Heart left ventricle (tissue), 13 donors: ENCODE measurements at regions not wholly inside any gene's neighbourhood (a gene's known extent, or its start where the extent isn't known, plus 50 kb on each side); places are given as distances from the start of the nearest gene placed in this dataset.

Experiments used
- CTCF ChIP-seq, 12 donors: fragments of 200-600 bp; sonication (generic) in 4 of 12; IDR thresholded peaks; one replicate each; pipeline versions ENCODE4 v1.5.0 to v1.8.0; 2018 to 2022; ENCODE audit warnings: antibody characterized with exemption in 12 of 12, mild to moderate bottlenecking in 5 of 12
- POLR2A ChIP-seq, 2 donors: fragments of 450-650 bp; IDR thresholded peaks; one replicate each; pipeline ENCODE4 v1.6.1; 2017; ENCODE audit warnings: antibody characterized with exemption in 2 of 2, mild to moderate bottlenecking in 2 of 2, moderate library complexity in 2 of 2
- donor health status: ischemic (EF 13 %, LVEDD 7.1; RV severe dilation, severe dysfunction).
- donor health status: DM: no; HTN: yes; CAD: no.
- donor health status: DM: no; HTN: no; CAD: no.
- donor health status: ischemic (EF 25% LVEDD 6.9; RV normal size, moderate dysfunction).
- donor health status: ischemic (EF 25% LVEDD 5.7; RV mildly dilated, moderate dysfunction).
- donor health status: ischemic (EF 35%, LVEDD 5.7; RV mildly dilated, moderate dysfunction).
- donor health status: nonischemic (EF 11% LVEDD 7.7; RV severe dilation, severe dysfunction).
- donor health status: DM: yes; HTN: yes; CAD: no.
- donor health status: PGD.
- donor health status: ischemic (EF 29% LVEDD 5.4; RV normal size, mild dysfunction).
- donor health status: nonischemic (EF 23%, LVEDD 6.1; RV moderate dilation, normal function).

- no peak for TF ChIP-seq CTCF (IDR thresholded peaks at IDR 0.05)
- no peak for TF ChIP-seq POLR2A (IDR thresholded peaks at IDR 0.05)
Observed at GRCh38 chr1:222195857-222196256, 352.0 kb downstream of the HHIPL2 start.
